MV-4-11 (cell line): ENCODE measurements at regions not wholly inside any gene's neighbourhood (a gene's known extent, or its start where the extent isn't known, plus 50 kb on each side); places are given as distances from the start of the nearest gene placed in this dataset.

Experiments
- DNase-seq: peaks from one replicate; lab custom pipeline; 2025; lab: John Stamatoyannopoulos, UW

DNA sequence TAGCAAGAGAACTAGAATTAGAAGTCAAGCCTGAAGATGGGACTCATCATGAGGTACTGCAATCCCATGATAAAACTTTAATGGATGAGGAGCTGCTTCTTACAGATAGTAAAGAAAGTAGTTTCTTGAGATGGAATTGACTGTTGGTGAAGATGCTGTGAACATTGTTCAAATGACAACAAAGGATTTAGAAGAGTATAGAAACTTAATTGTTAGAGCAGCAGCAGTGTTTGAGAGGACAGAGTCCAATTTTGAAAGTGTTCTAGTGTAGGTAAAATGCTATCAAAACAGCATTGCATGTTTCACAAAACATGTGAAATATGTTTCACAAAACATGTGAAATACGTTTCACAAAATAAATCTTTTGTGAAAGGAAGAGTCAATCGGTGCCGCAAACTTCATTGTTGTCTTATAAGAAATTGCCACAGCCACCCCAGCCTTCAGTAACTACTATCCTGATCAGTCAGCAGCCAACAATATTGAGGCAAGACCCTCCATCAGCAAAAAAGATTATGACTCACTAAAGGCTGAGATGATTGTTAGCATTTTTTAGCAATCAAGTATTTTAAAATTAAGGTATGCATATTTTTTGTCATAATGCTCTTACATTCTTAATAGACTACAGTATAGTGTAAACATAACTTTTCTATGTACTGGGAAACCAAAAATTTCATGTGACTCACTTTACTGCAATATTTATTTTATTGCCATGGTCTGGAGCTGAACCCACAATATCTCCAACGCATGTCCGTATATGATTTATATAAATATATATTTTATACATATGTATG, 173.4 kb upstream of the BMP4 start:
- DNase-seq, result no peak

DNA sequence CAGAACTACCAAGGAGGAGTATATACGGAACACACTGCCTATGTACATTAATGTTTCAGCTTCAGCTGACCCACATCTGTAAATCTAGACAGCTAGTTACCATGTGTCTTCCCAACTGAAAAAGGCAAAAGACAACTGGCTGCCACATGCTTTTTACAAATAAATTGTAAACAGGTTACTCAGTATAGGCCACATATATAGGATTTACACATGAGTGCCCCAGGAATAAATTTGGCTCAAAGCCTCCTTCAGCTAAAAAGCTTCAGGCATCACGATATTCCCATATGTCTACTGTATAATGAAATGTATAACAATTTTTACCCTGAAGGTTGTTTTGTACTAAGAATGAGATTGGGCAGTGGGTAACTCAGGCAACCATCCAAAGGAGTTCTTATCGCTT, 175.9 kb upstream of the BMP4 start:
- DNase-seq, result no peak

- no peak for DNase-seq
Observed at GRCh38 chr14:54133896-54134295, 177.3 kb upstream of the BMP4 start.

- DNase-seq, result no peak
Observed at GRCh38 chr14:54135804-54136280, 179.2 kb upstream of the BMP4 start.

DNA sequence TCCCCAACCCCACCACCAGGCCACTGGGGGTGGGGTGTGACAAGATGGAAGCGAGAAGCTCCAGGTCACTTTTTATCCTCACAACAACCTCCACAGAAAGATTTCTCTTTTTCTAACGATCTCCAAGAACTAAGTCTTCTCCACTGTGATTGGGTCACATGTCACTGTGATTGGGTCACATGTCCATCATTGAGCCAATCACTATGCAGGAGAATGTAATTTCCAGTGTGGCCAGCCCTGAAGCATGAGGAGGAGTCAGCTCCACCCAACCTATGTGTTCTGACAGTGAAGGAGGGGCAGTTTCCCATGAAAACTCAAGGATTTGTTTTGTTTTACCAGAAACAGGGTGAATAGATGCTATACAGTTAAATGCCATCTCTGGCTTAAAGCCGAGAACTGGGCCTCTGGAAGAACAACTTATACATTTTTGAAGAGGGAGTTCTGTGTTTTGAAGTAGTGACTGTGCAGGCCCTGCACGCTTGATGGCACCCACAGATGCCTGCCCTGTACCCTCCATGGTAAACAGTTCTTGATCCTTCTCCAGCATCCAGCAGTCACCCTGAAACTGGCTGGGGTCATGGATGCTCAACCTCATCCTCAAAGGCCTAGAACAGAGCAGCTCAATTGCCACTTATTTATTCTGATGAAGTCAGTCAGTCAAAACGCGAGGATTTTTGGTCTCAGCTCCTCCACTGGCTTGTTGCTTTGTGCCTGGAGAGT, 180.4 kb upstream of the BMP4 start:
- no peak for DNase-seq

DNA sequence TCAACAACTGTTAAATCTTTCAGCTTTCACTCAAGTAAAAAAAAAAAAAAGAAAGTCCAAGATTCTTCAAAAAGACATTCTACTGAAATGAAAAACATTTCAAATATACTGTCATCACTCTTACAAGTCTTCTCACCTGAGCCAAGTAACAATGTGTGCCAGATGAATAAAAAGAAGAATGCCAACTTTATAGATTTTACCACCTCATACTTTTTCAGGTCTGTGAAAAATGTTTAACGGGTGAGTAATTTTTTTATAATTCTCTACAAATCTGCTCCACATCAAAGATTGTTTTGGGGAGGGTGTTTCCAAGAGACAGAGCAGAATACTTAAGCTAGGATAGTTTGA, 181.0 kb upstream of the BMP4 start:
- no peak for DNase-seq

DNA sequence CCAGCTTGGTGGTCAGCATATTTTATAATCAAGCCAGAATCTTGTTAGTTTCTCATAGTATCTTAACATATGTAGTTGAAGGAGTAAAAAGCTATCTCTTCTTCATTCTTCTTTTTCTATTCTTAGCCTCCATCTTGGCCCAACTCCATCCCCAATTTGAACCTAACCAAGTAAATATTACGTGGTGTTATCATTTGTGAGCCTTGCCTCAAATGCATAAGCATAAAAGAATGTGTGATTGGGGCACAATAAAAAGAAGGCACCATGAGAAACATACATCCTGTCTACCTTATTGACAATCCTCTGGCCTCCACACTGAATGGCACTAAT, 181.4 kb upstream of the BMP4 start:
- DNase-seq, result no peak

DNA sequence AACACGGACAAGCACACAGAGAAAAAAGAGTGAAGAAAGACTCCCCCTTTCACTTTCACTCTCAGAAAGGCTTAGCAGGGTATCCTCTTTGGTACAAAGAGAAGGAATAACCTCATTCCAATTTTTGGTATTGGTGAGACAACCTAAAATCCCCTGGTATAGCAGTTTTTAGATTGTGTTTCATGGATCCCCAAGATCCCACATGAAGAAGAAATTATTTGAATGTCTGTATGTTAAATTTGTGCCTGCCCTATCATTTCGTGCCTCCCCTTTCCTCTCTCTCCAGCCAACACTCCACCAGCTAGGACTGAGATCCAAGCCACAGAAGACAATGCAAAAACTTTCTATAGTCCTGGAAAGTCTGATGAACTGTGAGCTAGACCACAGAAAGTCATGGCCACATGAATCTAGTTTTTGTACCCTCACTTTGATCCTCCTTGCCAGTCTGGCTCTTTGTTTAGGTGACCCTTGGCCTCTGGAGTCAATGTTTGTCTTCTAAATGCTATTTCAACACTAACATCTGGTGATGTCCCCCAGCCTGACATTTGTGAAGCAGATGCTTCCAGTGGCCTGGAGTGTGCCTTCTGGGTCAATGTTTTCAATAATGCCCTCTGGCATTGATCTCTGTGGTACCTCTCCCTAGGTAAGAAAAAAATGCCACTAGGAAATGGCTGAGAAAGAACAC, 181.9 kb upstream of the BMP4 start:
- DNase-seq, result no peak

DNA sequence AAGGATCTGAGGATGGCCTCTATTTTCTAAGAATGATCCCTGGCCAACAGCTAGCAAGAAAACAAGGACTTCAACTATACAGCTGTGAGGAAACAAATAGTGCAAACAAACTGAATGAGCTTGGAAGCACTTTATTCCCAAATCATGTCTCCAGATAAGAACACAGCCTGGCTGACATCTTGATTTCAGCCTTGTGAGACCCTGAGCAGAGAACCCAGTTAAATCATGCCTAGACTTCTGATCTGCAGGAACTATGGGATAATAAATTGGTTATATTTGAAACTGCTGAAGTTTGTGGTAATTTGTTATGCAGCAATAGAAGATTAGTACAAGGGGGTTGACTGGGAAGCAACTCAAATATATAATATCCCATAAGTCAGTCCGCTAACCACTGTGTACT, 183.9 kb upstream of the BMP4 start:
- no peak for DNase-seq

- DNase-seq, result no peak
Observed at GRCh38 chr14:54146601-54147000, 190.0 kb upstream of the BMP4 start.

GRCh38 chr14:54147282-54147681, 190.7 kb upstream of the BMP4 start:
- DNase-seq, result no peak

- DNase-seq, result no peak
Observed at GRCh38 chr14:54147758-54148157, 191.1 kb upstream of the BMP4 start.

GRCh38 chr14:54148251-54148650, 191.6 kb upstream of the BMP4 start:
- DNase-seq, result no peak

GRCh38 chr14:54152351-54152750, 195.7 kb upstream of the BMP4 start:
- no peak for DNase-seq

DNA sequence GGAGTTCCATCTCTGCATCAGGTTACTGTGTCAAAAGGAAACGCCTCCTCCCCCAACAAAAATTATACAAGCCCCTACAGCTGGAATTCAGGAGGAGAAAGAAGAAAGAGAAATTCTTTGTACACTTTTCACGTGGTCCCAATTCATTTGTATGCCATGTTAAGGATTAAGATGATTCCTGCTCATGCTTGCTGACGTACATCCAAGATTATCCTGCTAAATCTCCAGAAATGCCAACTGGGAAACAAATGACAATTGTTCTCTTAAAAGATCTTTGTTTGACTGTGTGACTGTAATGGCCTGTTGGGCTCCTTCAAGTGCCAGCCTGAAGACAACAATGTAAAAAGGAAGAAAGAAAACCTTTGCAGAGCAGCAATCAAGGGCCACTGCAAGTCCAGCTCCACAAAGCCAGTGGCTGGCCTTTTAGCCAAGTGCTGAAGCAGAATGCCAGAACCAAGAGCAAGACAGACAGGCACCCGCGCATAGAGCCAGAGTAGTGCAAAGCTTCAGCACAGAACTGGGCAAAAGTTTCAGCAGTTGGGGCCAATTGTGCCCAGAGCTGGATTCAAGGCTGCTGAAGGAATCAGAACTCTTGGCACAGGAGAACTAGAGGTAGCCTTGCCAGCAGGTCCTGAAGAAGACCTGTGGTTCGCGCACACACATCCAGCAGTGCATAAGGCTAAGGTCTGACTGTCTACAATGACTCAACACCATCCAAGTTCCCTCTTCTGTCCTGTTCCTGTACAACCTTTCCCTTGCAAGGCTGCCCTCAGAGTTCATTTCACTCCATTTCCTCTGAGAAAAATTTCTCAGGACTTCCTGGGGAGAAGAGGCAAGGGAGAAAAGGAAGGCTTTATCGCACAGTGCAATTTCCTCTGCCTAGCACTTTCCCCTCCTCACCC, 209.7 kb upstream of the BMP4 start:
- DNase-seq, result no peak

- no peak for DNase-seq
Observed at GRCh38 chr14:54168489-54168888, 211.9 kb upstream of the BMP4 start.

- DNase-seq, result no peak
Observed at GRCh38 chr14:54169254-54169924, 212.8 kb upstream of the BMP4 start.

DNA sequence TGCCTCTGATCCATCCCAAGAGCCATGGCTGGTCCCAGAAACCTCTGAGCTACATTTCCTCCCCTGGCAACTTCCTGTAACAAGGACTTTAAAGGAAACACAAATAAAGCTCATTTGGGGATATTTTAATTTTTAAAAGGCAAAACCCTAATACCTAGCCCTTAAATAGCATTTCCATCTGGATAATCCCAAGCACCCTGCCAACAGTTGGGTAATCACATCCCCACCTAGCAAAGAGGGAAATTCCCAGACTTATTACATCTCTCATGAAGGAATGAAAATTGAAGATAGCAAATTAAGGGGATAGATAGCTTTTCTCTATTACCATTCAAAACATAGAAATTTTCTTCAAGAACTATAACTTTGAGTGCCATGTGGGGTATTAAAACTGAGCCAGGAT, 213.7 kb upstream of the BMP4 start:
- DNase-seq, result no peak

DNA sequence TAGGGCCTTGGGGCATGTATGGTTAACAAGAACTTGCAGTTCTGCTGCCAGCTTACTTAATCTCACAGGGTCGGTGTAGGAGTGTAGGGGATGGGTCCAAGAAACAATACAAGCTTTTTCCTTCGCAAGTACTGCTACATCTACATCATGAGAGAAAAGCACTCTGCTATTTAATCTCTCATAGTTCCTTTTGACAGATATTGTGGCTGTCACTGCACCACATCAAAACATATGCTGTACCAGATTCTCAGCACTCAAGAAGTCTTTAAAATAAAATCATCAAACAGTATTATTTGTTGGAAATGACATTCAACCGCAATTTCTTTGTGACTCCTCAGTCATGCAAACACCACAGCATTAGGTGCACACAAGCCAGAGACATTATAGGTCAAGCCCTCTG, 215.5 kb upstream of the BMP4 start:
- no peak for DNase-seq

GRCh38 chr14:54172562-54172961, 215.9 kb upstream of the BMP4 start:
- DNase-seq, result no peak

- DNase-seq, result peak; percentile 10
Observed at GRCh38 chr14:54173802-54174201, 217.2 kb upstream of the BMP4 start.

- DNase-seq, result no peak
Observed at GRCh38 chr14:54174457-54174856, 217.8 kb upstream of the BMP4 start.
